NCI-H345 (cell line): ENCODE measurements at regions not wholly inside any gene's neighbourhood (a gene's known extent, or its start where the extent isn't known, plus 50 kb on each side); places are given as distances from the start of the nearest gene placed in this dataset.
"Not testable (repeated sequence)": the region's sequence is repeated elsewhere in the genome, so short reads cannot be mapped to it uniquely, and the experiment has no call there.

Source experiments
- DNase-seq: peaks from one replicate; lab custom pipeline; 2025; lab: John Stamatoyannopoulos, UW

DNA sequence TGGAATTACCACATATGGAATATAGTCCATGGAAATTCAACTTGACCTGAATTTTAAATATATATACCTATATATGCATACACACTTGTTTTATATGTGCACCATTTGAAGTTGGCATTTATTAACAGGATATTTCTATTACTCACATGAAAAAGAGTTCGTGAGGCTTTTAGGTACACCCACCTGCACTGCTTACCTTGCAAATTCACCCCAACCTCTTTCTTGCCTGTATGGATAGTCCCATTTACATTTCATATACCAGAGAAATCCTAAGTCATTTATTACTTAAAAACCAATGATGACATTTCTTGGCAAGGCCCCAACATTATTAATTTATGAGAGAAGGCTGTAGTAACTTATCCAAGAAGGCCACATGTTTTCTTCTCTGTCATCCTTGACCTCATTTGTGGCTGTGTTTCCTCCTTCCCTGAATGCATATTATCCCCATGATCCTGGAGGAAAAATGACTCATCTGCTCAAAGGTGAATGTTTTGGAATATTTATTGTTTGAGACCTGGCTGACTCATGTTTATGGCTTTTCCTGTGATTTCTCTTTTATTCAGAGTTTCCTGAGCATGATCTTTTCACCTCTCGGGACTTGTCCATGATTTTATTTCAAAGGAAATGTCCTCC lies 62.2 kb upstream of the FAM241A start:
- no peak for DNase-seq

DNA sequence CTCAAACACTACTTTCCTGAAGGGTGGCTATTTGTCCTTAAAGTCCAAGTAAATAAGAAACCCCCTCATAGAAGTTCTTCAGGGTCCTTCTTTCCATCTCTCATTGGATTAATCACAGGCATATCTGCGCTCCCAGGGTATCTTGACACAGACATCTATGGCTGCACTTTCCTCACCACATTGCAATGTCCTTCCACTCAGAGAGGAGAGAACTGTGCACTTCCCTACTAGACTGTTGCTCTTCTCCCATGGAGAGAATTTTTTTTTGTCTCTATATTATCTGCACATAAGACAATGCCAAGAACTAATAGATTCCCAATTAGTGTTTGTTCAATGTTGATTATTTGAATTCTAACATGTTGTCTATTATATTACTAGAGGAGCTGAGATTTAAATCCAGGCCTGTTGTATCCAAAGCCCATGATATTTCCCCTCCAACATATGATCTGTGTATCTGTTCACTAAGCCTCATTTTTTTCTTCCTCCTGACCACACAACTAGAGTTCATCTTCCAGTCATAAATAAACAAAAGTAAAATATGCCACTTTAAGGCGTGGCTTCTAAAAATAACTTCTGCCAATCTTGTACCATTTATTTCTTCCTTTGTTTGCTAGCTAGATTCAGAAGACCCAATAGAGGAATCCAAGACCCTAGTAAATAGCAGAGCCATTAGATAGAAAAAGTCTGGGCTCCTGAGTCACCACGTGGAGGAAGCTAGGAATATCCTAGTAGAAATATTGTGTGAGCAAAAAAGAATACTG lies 61.5 kb upstream of the FAM241A start:
- DNase-seq: no peak

- DNase-seq: no peak
Observed at GRCh38 chr4:112085156-112086035, 59.9 kb upstream of the FAM241A start.

DNA sequence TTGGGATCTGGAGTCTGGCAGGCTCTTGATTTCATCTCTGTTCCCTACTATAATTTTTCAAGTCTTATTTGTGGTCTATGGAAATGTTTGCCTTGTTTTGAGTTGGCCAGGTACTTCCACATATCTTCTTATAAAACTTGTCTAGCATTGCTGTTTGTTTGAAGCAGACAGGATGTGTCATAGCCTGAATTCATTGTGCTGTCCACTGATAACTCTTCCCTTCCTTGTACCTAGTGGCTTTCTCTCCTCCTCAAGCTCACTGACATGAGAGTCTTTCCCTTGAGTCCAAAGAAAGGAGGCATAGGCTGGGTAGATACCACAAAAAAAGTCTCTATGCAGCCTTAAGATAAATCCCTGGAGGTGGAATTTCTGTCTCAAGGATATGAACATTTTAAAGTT lies 59.2 kb upstream of the FAM241A start:
- no peak for DNase-seq

- not testable (repeated sequence) for DNase-seq
Observed at GRCh38 chr4:112086661-112087060, 58.6 kb upstream of the FAM241A start.

GRCh38 chr4:112092330-112092729 lies 52.9 kb upstream of the FAM241A start:
- DNase-seq: not testable (repeated sequence)

GRCh38 chr4:112093636-112094202 lies 51.5 kb upstream of the FAM241A start:
- no peak for DNase-seq

- DNase-seq: no peak
Observed at GRCh38 chr4:112094330-112094729, 50.9 kb upstream of the FAM241A start.
